GM12872 (cell line): ENCODE measurements at regions not wholly inside any gene's neighbourhood (a gene's known extent, or its start where the extent isn't known, plus 50 kb on each side); places are given as distances from the start of the nearest gene placed in this dataset.

Experiments used
- CTCF ChIP-seq: IDR thresholded peaks from 3 replicates; pipeline ENCODE4 v1.5.1; 2011; ENCODE audit warnings: low read depth, mild to moderate bottlenecking, low read length, moderate library complexity; ENCODE audit not compliant: insufficient read depth

GRCh38 chr1:193438312-193438711 is 251.9 kb upstream of the B3GALT2 start:
- no peak for TF ChIP-seq CTCF

- TF ChIP-seq CTCF = no peak
These were observed 251.4 kb upstream of the B3GALT2 start for GRCh38 chr1:193437785-193438184.

DNA sequence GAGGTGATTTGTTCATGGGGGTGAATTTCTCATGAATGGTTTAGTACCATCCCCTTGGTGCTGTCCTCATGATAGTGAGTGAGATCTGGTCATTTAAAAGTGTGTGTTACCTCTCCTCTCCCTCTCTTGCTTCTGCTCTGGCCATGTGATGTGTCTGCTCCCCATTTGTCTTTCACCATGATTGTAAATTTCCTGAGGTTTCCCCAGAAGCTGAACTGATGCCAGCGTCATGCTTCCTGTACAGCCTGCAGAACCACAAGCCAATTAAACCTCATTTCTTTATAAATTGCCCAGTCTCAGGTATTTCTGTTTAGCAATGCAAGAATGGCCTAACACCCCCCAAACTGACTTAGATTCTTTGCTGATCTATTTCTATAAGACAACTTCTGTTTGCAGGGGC is 249.4 kb upstream of the B3GALT2 start:
- no peak for TF ChIP-seq CTCF

GRCh38 chr1:193434319-193434718 is 247.9 kb upstream of the B3GALT2 start:
- TF ChIP-seq CTCF = no peak

- no peak for TF ChIP-seq CTCF
These were observed 247.2 kb upstream of the B3GALT2 start for GRCh38 chr1:193433599-193433998.

- TF ChIP-seq CTCF = no peak
These were observed 246.7 kb upstream of the B3GALT2 start for GRCh38 chr1:193432979-193433587.

DNA sequence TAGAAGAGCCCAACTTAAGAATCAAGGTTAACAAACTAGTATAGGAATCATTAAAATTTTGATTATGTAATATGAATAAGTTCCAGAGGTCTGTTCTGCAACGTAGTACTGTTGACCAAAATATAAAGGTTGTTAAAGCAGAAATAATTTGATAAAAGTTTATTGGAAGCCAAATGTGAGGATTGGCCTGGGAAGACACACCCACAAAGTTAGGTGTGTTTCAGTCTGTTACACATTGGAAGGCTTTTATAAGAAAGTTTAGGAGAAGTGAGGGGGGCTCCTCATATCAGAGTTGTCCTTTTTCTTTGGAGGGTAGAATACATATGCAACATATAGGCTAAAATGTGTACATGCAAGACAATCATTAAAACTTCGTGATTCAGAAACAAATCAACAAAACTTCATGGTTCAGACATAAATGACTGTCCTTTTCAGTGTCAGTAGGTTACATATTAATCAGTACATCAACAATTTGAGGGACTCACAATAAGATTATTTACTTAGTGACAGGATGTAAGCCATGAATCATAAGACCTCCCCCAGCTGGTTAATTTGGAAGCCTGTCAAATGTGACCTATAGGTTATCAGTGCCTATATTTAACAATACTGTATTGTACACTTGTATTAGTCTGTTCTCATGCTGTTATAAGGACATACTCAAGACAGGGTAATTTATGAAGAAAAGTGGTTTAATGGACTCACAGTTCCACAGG is 245.0 kb upstream of the B3GALT2 start:
- TF ChIP-seq CTCF = no peak

GRCh38 chr1:193427524-193427923 is 241.1 kb upstream of the B3GALT2 start:
- TF ChIP-seq CTCF = no peak
